HG02885 (cell line): ENCODE measurements at regions not wholly inside any gene's neighbourhood (a gene's known extent, or its start where the extent isn't known, plus 50 kb on each side); places are given as distances from the start of the nearest gene placed in this dataset.
"Not testable (repeated sequence)": the region's sequence is repeated elsewhere in the genome, so short reads cannot be mapped to it uniquely, and the experiment has no call there.

Experiments used
- ATAC-seq: cut with Tn5 transposase; IDR thresholded peaks from one replicate; pipeline ENCODE4 v1.9.1; 2021; ENCODE audit warnings: mild to moderate bottlenecking; ENCODE audit not compliant: unreplicated experiment, poor library complexity

GRCh38 chr14:38973083-38973700 is 129.8 kb downstream of the SEC23A start:
- ATAC-seq: no peak

GRCh38 chr14:38972511-38972910 is 130.5 kb downstream of the SEC23A start:
- no peak for ATAC-seq

DNA sequence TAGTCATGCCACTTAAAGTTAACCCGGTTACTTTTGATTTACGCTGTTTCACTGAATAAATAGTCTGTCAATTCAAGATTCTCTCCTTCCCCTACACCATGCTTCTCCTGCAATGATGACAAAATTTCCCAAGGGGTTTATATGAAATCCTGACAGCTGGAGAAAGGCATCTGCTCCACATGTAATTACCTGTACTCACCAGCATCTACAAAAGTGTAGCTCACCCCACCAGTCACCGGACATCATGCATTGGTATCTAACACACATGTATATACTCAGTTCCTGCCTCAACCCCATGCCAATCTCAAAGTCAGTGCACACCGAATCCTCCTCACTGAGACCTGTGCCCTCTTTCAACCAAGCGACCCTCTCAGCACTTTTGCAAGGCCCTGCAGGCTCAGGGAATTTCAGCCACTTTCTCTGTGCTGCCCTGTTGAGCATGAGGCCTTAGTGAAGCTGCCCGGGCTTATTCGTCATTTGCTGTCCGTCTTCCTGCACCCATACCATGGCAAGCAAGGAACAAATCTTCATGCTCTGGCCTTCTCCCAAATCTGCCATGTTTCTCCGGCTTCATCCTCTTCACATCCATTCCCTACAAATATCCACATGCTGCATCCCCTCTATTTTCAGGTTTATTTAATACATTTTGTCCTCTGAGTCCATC is 131.6 kb downstream of the SEC23A start:
- ATAC-seq: no peak

DNA sequence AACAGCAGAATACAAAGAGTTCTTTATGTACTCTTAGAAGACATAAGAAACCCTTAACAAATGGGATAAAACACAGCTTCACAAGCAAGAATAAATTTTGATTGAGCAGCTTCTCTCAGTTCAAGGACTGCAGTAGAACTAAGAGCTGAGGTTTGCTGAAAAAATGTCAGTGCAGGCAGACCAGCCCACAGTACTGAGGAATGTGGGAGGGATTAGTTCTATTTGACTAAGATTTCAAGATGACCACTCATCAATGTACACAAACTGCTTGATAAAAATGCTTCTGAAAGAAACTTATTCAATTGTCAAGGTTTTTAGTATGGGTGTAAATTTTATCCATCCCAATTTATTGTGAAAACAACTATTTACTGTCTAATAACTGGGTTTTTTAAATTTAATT is 138.4 kb downstream of the SEC23A start:
- ATAC-seq: no peak

- ATAC-seq: no peak
These were observed 142.0 kb downstream of the SEC23A start for GRCh38 chr14:38960946-38961531.

DNA sequence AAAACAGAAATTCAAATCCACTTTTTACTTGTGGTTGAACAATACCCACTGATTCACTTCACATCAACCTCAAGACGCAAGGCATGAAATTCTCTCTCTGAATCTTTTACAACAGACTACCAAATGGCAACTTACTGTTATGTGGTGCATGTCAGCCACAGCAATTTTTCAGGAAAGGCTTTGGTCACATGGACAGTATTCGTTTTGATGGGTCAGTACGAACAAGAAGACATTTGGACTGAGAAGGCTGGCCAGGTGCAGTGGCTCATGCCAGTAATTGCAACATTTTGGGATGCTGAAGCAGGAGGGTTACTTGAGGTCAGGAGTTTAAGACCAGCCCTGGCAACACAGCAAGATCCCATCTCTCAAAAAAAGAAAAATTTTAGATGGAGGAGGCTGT is 144.0 kb downstream of the SEC23A start:
- no peak for ATAC-seq

GRCh38 chr14:38958589-38958988 is 144.4 kb downstream of the SEC23A start:
- ATAC-seq: no peak

DNA sequence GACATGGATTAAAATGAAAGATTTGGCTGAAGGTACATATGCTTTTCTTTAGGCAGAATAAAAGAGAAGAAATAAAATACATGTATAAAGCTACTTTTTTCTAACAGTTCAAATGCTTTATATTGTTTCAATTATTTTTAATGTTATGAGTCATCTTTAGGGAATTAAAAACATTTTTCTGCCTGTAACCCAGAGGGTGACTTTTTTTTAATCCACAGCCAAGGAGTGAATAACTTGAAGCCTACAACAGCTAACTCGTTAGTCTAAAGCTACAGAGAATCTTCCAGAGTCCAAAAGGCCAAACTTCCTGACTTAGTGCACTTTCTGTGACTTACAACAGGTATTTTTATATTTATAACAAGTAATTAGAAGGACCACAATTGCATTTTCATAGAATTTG is 151.6 kb downstream of the SEC23A start:
- ATAC-seq: no peak

DNA sequence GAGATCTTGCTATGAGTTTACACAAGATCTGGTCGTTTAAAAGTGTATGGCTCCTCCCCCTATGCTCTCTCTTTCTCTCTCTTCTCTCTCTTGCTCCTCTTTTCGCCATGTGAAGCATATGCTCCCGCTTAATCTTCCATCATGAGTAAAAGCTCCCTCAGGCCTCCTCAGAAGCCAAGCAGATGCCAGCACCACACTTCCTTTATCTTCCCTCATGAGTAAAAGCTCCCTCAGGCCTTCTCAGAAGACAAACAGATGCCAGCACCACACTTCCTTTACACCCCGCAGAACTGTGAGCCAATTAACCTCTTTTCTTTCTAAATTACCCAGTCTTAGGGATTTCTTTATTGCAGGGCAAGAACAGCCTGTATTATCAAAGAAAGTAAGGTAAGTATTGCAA is 152.4 kb downstream of the SEC23A start:
- ATAC-seq: no peak

GRCh38 chr14:38948576-38948975 is 154.5 kb downstream of the SEC23A start:
- ATAC-seq: no peak

- no peak for ATAC-seq
These were observed 154.9 kb downstream of the SEC23A start for GRCh38 chr14:38948171-38948570.

DNA sequence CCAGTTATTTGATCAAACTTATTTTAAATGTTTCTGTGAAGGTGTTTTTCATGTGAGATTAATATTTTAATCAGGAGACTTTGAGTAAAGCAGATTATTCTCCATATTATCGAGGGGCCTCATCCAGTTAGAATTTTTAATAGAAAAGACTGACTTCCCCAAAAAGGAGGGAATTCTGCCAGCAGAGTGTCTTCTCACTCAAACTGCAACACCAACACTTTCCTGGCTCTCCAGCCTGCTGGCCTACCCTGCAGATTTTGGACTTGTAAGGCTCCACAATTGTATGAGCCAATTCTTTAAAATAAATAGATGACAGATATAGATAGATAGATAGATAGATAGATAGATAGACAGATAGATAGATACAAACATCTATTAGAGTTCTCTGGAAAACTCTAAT is 155.7 kb downstream of the SEC23A start:
- no peak for ATAC-seq

DNA sequence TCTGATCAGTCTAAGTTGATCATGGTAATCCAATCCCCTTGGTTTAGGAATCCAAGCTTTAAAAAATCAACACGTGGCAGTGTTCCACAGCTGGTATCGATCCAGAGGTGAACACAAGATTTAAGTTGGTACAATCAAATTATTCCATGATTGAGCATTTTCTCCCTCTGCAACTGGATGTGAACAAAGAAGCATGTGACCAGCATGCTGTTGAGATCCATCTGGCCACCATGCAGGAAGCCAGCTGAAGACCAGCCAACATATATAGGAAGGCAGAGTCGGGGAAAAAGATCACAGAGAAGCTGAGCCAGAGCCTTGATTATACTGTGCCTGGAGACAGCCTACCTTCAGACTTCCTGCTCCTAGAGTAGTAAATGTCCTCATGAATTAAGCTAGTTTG is 158.3 kb downstream of the SEC23A start:
- ATAC-seq: no peak

DNA sequence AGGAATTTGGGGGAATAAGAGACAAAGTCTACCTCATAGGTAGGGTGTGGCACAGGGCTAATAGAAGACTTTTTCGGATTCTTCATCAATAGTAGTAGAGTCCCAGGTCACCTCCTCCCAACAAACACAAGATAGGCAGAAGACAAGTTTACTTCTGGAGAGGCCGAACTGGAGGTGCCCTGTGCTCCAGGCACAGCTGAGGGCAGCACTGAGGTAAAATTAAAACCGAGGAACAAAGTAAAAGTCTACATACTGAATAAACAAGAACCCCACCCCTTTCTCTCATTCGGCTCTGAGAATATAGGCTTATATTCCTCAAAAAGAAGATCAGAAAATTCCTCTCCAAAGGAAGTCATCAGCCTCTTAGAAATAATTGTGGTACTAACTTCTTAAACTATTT is 161.5 kb downstream of the SEC23A start:
- ATAC-seq: no peak

GRCh38 chr14:38932653-38933000 is 170.4 kb downstream of the SEC23A start:
- not testable (repeated sequence) for ATAC-seq

DNA sequence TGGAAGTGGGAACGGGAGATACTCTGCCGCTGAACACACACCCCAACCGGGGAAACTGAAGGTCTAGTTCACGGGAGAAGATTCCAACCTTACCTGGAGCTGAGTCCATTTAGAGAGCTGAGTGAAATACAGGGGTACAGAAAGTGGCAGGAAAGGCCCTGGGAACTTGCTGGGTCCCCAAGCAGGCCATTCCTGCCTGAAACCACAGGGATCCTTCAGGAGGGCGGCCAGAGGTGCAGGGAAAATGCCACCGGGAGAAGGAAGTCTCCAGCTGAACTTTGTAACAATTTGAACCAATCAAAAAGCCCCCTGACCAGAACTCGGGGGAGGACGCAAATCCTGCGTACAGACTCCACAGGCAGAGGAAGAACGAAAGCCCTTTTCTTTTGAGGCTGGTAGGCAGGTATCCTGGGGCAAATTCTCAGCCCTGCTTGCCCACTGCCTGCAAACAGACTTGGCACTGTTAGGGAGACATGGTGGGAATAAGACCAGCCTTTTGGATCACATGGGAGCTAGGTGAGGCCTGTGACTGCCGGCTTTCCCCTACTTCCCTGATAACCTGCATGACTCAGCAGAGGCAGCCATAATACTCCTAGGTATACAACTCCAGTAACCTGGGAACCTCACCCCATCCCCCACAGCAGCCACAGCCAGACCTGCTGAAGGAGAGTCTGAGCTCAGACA is 170.9 kb downstream of the SEC23A start:
- ATAC-seq: no peak

DNA sequence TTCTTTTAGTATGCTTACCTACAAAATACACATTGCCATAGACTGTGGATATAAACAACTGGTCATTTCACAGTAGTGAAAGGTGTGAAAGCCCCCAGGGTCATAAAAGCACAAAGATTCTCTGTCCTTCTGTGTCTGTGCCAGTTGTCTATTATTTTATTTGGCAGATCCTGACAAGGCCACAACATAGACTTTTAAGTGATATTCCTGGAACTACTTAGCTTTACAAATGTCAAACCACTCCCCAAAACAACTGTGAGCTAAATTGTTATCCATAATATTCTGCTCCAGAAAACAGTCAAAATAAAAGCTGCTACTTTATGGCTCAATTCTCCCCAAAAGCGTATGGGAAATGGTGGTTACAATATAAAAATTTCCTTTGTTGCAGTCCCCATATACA is 172.1 kb downstream of the SEC23A start:
- no peak for ATAC-seq

DNA sequence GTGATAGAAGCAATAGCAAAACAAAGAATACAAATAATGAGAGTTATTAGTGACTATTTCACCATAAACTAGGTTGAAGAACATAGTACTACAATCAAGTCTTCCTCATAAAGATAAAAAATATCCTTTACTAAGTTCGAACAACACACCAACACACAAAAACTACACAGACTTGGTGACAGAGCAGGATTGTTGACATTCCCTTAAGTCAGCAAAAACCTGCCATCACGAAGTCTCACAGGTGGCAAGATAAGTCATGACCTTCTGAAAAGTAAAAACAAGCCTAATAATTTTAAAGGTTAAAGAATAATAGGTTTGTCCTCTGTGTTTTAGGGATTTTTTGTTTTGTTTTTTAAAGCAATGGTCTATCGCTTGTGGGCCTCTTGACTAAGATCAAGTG is 173.0 kb downstream of the SEC23A start:
- no peak for ATAC-seq

DNA sequence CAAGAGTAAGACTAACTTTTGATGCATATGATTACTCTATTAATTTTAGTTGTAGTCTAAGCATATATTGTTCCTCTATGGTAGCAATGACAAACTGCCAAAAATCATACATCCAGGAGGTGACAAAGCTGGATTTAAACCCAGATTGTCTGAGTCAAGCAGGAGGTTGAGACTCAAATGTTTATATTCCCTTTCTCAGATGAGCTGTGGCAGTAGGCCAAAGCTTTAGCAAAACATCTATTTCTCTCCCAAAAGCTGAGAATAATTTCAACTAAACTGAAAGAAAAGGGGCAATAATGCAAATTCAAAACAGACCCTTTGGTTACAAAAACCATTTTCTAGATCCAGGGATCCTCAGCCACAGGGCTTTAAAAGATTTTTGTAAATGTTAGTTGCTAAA is 173.6 kb downstream of the SEC23A start:
- no peak for ATAC-seq

DNA sequence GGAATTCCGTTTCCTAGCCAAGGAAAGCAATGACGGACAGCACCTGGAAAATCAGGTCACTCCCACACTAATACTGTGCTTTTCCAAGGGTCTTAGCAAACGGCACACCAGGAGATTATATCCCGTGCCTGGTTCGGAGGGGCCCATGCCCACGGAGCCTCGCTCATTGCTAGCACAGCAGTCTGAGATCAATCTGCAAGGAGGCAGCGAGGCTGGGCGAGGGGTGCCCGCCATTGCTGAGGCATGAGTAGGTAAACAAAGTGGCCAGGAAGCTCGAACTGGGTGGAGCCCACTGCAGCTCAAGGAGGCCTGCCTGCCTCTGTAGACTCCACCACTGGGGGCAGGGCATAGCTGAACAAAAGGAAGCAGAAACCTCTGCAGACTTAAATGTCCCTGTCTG is 181.1 kb downstream of the SEC23A start:
- ATAC-seq: not testable (repeated sequence)

- ATAC-seq: no peak
These were observed 187.9 kb downstream of the SEC23A start for GRCh38 chr14:38915125-38915524.

- peak; percentile 86 for ATAC-seq
These were observed 192.9 kb downstream of the SEC23A start for GRCh38 chr14:38910092-38910491.
